GM12891 (cell line): ENCODE measurements at regions not wholly inside any gene's neighbourhood (a gene's known extent, or its start where the extent isn't known, plus 50 kb on each side); places are given as distances from the start of the nearest gene placed in this dataset.

Experiments
- POLR2A ChIP-seq: IDR thresholded peaks from 2 replicates; pipeline ENCODE4 v1.6.1; 2011; ENCODE audit warnings: low read depth, low read length, control low read depth
- POLR2AphosphoS5 ChIP-seq: IDR thresholded peaks from 2 replicates; pipeline ENCODE4 v1.6.1; 2011; ENCODE audit warnings: low read depth, low read length, control low read depth
- SPI1 ChIP-seq: IDR thresholded peaks from 2 replicates; pipeline ENCODE4 v1.6.1; 2011; ENCODE audit warnings: low read depth, low read length, control low read depth
- TAF1 ChIP-seq: IDR thresholded peaks from 2 replicates; pipeline ENCODE4 v1.6.1; 2011; ENCODE audit warnings: low read depth, low read length, control low read depth

DNA sequence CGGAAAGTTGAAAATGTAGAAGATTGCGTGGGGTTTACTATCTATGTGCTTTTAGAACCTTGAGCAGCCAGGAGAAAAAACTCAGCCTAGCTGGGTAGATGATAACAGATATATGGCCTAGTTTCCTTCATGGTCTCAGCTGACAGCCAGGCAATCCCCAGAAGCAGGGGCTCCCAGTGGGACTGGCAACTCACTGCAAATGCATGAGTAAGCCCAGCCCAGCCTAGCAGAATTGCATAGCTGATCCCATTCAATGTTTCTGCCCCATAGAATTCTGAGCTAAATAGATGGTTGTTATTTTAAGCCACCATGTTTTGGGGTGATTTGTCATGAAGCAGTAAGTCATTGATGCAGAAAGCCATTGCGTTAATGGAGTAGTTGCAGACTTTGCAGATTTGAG lies 108.5 kb downstream of the ERCC5 start:
- TF ChIP-seq POLR2A (no peak), TAF1 (no peak), POLR2AphosphoS5 (no peak), SPI1 (no peak)
